SHP77 (cell line): ENCODE measurements at regions not wholly inside any gene's neighbourhood (a gene's known extent, or its start where the extent isn't known, plus 50 kb on each side); places are given as distances from the start of the nearest gene placed in this dataset.
"Not testable (repeated sequence)": the region's sequence is repeated elsewhere in the genome, so short reads cannot be mapped to it uniquely, and the experiment has no call there.

Experiments
- DNase-seq, 2 experiments: peaks; one replicate each; lab custom pipeline; 2025; lab: John Stamatoyannopoulos, UW

DNA sequence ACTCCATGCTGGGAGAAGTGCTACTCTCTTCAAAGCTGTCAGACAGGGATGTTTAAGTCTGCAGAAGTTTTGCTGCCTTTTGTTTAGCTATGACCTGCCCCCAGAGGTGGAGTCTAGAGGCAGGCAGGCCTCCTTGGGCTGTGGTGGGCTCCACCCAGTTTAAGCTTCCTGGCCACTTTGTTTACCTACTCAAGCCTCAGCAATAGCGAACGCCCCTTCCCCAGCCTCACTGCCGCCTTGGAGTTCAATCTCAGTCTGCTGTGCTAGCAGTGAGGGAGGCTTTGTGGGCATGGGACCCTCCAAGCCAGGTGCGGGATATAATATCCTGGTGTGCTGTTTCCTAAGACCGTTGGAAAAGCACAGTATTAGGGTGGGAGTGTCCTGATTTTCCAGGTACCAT lies 715.9 kb downstream of the IPMK start:
- DNase-seq = not testable (repeated sequence)

DNA sequence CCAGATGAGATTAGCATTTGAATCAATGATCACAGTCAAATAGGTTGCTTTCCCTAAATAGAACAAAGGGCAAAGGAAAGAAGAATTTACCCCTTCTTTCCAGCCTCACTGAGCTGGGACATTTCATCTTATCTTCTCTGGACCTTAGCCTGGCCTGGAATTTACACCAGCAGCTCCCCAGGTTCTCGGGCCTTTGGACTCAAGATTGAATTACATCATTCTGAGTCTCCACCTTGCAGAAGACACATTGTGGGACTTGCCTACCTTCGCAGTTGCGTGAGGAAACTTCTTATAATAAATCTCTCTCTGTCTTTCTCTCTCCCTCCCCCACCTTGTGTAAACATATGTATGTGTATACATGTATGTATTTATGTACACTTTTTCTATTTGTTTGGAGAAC lies 732.4 kb downstream of the IPMK start:
- no peak for DNase-seq

DNA sequence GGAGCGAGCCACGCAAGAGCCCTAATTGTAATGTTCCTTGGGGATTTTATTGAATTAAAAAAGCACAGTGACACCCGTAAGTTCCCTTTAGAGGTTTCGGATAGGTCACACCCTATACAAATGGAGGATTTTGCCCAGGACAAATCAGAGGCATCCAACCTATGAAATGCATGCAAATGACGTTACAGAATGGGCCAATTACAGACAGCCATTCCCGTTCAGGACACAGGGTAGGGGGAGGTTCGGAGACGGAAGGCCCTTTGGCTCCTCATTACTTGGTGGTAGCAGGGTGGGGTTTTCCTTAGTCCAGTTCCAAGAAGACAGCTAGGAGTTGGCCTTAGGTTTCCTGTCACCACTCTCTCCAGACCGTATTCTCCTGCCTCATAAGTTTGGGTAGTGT lies 754.1 kb downstream of the IPMK start:
- no peak for DNase-seq

DNA sequence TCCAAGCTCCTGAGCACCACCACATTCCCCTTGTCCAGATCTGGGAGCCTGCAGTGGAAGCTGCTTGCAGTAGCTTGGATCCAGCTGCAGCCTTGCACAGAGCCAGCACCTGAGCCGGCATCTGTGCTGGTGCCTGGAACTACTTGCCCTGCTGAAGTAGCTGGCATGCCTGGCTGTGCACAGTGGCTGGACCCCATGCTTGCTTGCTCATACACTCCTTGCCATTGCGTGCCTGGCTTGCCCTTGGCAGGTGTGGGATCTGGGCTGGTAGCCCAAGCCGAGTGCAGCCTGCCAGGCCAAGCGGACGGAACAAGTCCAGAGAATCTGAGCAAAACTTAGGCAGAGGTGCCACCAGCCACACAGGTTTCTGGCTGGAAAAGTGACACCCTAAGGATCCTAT lies 759.9 kb downstream of the IPMK start:
- no peak for DNase-seq

DNA sequence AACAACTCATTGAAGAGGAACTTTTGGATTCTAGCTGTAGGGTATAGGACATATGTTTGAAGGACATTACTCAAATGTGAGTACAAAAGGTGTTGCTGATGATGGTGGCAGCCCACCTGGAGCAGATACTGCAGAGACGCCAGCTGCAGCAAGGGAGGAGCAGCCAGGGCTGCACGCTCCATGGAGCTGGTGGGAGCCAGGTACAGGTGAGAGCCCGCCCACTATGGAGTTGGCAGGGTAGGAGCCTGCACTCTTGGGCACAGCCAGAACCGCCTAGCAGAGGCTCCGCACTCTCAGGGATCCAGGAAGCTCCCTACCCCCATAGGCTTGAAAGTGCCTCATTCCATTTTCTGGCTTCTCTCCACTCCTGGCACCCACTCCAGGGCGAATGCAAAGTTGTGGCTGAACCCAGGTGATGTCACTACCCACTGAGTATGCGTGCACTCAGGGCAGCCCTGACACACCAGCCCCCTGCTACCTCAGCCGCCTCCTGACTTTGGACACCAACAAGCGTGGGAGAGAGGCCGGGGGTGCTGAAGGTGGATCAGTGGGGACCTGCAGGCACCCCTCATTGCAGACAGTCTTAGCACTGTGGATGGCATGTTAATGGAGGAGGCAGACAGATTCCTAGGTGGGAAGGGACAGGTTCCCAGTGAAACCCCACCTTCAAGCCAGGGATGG lies 761.1 kb downstream of the IPMK start:
- DNase-seq = no peak

DNA sequence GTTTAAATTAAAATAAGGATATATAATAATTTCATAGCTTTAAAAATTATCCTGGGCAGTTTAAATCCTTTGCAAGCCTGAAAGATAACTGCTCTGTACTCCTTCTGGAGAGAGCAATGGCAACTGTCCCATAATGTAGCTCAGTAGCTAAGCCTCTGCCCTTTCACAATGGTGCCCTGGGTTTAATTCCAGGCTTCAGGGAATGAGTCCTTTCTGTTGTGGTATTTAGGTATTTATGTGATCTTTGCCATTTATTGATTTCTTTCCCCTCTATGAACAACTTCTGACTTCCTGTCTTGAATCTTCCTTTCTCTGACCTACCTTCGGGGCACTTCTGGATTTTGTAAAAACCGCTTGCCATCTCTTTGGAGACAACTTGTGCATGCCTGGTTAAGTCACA lies 773.2 kb downstream of the IPMK start:
- no peak for DNase-seq

DNA sequence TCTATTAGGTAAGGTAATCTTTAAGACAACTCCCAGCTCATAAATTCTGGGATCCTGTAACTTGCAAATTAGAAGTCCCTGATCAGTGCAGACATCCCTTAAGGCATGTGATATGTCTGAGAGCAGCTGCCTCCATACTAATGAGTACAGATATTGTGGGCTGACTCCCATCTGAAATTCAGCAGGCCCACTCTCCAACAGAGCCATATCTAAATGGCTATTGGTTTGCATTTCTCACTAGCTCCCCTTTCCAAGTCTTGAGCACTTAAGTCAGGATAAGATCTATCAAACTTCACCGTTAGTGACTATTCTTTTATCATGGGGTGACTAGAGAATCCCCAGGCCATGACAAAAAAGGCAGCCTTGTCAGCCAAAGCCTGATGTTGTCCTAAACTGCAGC lies 785.4 kb downstream of the IPMK start:
- no peak for DNase-seq

DNA sequence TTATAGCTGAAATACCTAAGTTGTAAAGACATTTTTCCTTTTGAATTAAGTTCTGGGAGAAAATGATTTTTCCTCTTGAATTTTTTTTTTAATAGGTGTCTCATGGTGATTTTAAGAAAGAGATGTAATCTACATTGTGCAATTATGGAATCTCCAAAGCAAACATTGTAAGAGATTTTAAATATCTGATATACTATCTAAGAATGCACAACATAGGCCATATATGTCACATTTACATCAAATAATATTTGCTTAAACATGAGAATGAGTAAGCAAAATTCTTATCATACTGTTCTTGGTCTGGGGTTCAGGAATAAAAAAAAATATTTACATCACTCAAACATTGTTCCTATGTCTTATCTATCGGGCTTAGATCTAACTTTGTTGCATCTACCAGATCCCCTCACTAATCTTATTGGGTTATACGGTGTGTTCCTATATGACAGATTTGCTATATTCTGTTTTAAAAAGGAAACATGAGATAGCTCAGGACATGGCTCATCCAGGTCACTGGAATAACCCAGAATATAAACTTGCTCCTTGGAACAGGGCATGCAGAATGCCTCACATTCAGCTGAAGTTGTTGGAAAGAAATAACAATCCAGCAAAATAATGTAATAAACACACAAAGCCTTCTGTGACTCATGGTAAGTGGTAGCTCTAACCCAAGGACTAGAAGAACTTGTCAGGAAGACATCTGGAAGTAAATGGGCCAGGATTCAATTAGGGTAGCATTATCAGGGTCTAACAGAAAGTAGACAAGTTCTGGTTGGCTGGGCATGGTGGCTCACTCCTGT lies 794.7 kb downstream of the IPMK start:
- no peak for DNase-seq

DNA sequence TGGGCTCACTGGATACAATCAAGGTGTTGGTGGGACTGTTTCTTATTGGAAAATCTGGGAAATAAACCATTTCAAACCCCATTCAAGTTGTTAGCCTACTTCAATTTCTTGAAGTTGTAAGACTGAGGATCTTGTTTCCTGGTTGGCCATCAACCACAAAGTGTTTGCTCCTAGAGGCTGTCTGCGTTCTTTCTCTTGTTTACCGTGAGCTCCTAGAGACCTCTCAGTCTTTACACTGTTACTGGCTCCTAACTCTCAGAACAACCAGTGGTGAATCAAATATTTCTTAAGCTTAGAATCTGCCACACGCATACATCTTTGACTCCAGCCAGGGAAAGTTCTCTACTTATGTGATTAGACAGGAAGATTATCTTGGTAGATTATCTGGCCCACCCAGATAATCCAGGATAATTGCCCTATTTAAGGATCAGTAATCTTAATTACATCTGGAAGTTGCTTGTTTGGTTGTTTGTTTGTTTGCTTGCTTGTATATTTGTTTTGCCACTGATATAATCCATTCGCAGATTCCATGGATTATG lies 798.7 kb downstream of the IPMK start:
- no peak for DNase-seq

DNA sequence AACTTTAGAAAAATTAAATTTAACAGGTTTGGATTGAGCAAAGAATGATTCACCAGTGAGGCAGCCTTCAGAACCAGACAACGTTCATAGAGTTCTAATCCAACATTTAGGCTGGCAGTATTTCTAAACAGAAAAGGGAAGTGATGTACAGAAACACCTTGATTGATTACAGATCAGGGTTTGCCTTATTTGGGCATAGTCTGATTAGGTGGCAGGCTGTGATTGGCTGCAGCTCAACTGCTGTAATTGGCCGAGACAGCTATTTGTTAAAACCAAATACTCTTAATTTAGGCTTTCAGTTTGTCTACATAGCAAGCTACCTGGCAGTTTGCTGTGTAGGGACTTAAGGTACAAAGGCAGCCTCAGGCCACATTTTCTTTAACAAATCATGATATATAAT lies 802.5 kb downstream of the IPMK start:
- DNase-seq = no peak

DNA sequence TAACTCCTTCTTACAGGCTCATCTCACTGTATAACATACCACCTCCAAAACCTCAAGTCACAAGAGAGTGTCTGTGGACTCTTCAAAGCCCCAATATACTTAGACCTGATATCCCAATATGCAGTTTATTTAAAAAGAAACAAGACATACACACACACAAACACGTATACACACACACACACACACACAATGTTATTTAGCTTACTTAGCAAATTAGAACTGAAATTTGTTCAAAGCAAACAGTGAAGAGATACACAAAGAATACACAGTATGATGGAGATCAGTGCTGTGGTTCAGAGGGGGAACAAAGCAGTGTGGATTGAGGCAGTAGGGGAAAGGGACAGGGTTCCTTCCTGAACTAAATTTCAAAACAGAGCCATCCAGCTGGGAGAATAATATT lies 807.2 kb downstream of the IPMK start:
- DNase-seq = no peak

DNA sequence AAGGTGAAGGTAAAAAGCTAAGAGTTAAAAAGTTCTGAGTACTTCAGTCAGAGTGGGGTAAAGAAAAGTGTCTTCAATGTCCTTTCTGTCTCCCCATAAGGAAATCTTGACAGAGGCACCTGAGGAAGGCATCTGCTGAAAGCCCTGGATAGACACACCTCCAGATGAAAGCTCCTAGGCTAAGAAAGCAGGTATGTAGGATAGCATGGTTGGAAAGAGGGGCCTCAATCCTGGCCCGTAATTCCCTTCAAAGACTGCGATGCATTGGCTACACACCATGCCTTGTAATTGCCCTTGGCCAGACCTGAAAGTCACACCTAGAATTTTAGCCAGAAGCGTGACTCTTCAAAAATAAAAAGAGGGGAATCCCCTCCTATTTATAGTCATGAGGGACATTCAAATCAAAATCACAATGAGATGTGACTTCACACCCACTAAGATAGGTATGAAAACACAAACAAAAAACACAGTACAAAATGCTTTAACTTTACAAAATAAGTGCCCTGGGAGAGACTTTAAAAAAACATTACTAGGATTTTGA lies 809.7 kb downstream of the IPMK start:
- no peak for DNase-seq

DNA sequence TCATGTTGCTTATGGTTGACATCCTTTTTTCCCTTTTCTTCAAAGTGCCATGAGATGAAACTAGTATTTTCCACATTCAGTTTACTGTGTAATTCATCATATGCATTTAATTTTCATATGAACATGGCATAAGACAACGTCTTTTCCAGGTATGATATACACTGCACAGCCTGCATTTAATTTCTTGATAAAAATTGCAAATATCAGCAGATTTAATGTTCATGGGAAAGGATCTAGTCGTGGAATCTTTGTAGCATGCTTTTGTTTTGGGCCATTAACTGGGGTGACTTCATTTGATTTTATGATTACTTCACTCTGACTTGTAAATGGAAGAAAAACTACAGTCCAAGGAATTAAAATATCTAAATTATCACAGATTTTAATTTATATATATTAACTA lies 837.3 kb downstream of the IPMK start:
- no peak for DNase-seq

DNA sequence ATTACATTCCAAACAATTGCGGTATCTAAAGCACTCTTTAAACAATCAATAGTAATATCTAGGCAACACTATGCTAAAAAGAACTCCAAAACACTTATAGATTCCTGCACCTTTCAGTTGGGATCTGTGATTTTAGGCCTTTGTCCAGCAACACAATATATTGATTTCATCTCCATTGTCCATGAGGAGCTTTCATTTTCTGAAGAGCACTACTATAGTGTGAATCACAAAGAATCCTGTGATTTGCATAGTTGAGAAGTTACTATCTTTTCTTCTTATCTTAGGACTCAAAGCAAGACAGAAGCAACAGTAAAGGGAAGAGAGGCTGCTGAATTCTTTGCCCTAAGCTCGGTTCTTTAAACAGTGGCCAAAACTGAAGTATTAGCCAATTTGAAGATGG lies 846.8 kb downstream of the IPMK start:
- no peak for DNase-seq

DNA sequence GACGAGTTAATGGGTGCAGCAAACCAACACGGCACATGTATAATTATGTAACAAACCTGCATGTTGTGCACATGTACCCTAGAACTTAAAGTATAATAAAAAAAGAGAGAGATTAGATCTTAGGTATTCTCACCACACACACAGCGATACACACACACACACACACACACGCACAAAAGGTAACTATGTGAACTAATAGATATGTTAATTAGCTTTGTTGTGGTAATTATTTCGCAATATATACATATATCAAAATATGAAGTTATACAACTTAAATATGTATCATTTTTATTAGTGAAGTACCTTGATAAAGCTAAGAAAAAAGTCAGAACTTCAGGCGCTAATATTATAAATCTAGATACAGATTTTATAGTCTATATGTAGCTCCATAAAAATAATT lies 849.2 kb downstream of the IPMK start:
- DNase-seq = no peak

DNA sequence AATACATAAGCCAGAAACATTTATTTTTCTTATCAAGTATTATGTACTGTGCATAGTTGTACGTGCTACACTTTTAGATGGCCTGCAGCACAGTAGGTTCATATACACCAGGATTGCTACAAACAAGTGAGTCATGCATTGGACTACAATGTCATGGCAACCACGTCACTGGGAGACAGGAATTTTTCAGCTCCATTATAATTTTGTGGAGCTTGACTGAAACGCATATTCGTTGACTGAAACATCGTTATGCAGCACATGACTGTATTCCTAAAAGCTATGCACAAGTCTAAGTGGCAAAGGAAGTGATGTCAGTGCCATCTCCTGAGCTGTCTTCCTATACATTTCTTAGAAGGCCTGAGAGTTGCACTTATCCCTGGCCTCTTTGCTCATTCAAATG lies 871.8 kb downstream of the IPMK start:
- DNase-seq = no peak

DNA sequence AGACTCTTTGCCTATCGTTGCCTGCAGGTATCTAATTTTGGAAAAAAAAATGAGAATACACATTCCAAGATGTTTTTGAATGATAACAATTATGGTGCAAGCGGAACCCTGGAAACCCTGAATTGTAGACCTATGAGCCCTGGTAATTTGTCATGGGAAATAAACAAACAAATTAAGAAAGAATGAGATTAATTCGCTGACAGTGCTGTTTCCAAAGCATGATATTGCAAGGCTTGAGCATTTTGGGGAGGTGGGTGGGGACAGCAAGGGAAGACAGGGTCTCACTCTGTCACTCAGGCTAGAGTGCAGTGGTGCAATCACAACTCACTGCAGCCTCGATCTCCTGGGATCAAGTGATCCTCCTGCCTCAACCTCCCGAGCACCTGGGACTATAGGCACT lies 900.3 kb downstream of the IPMK start:
- no peak for DNase-seq

DNA sequence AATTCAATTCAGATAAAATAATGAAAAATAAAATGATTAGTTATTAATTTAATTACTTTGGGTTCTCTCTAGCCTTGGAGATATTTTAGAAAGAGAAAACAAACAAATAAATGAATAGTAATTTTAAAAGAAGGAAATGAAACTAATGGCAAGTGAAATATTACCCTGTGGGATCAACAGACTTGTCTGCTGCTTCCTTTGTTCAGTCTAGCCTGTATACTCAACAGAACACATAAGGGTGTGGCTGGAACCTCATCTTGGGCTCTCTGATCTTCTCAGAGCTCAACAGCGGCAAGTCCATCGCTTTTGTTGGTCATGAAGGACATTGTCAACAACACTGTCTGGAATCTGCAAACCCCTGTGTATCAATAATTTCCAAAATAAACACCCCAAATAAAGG lies 904.9 kb downstream of the IPMK start:
- DNase-seq = no peak

DNA sequence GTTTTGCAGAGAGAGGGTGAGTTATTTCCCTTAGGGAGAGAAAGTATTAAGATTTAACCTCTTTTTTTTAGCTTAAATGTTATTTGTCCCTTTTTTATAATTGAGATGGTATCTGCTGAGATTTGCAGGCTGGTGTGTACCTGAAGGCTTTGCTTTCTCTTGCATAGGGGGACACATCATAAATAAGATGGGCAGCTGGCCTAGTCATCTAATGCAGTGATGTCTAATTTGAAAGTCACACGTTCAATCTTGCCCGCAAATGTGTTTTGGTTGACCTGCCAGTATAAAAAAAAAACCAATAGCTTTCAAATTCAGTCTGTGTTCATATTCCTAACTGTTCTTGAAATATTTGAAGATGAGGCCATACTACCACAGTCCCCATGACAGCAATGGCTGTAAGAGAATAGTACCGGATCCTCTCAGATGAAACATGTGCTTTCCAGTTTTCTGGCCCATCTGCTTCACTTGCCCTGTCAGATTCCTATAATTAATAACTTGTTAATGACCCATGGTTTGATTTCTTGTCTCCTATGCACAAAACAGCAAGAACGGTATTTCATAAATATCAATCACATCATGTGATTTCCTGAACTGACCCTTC lies 914.2 kb downstream of the IPMK start:
- no peak for DNase-seq

DNA sequence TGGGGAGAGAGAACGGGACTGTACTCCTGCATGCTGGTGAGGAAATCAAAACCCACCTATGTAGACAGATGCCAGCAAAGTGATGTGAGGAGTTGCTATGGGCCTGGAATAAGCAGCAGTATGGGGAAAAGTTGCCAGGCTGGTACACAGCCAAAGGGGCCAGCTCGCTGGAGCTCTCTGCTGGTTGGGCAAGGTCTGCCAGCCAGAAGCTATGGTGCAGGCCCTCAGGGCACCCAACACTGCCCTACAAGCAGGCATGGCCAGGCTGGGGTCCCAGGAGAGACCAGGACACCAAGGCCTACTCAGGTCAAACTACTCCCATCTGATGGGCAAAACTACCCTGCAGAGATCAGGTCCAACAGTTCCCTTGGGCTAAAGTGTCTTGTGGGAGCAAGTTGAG lies 916.6 kb downstream of the IPMK start:
- DNase-seq = no peak

DNA sequence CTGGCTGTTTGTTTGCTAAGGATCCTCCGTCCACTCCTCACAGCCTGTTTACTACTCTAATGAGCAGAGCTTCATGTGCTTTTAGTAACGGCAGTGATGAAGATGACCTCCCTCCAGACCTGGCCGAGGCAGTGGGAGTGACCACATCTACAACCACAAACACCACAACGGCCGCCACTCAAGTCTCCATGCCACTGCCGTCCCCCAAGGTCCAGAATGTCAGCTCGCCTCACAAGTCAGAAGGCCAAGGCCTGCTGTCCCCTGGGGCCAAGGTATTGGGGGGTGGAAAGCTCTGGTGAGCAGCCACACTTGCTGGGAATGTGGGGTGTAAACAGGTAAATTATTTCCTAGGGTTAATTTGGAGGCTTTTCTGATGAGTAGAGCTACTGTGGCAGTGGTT lies 926.4 kb downstream of the IPMK start:
- no peak for DNase-seq

DNA sequence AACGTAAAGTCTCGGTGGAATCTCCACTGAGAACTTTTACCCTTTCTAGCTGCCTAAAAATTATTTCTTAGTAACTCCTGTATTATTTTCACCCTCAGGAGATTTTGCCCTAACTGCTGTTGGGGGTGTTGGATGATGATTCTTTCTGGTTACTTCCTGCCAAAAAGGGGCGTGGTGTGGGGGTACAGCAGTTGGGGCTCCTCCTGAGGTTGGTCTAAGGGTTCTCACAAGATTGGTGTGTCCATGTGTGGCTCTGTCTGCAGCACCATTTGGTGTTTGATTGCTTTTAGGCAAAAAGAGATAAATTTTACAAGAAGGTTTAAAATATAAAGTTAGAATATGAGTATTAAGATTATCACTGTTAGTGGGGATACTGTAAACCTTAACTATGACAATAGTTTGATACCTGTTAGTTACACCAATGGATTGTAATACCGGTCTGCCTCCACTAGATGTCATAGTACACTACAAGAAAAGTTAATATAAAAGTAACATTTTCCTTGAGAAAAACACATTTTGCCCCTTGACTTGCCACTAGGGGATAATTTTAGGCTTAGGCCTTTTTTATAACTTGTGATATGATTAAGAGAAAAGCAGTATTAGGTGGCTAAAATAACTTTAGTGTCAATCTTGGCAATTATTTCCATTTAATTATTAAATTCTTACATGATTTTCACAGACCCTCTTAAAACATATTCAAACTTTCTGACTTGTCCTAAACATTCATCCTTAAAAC lies 928.7 kb downstream of the IPMK start:
- DNase-seq = no peak
